ENCODE measurements at regions not wholly inside any gene's neighbourhood (a gene's known extent, or its start where the extent isn't known, plus 50 kb on each side); places are given as distances from the start of the nearest gene placed in this dataset.

- peak; percentile 71 for DNase-seq (ENCODE audit: extremely low spot score)
Measured at GRCh38 chr21:28516991-28517592, 475.6 kb downstream of the LTN1 start.

GRCh38 chr21:28516021-28516420 is 476.7 kb downstream of the LTN1 start:
- POLR2A ChIA-PET: no interaction called here
- TF ChIP-seq L3MBTL2 (conservative IDR thresholded peaks at IDR 0.05) (no peak), LEF1 (IDR thresholded peaks at IDR 0.05; ENCODE audit: borderline replicate concordance) (no peak), PKNOX1 (IDR thresholded peaks at IDR 0.05) (no peak)
- CTCF ChIA-PET: interaction anchor here (0.7 to 1.8 kb wide), 2 partner anchors 229 to 232 kb away, joined by 3 to 6 read pairs; no protein-coding TSS in a partner anchor
- no peak for DNase-seq (ENCODE audit: extremely low spot score)

More at GRCh38 chr21:28516991-28517592, 475.6 kb downstream of the LTN1 start:
- no peak for TF ChIP-seq FOXK2 (IDR thresholded peaks at IDR 0.05)
- TF ChIP-seq ELF4 (IDR thresholded peaks at IDR 0.05): no peak
- no peak for TF ChIP-seq TARDBP (IDR thresholded peaks at IDR 0.05)
- TF ChIP-seq HDGF (IDR thresholded peaks at IDR 0.05; ENCODE audit: borderline replicate concordance): no peak
- TF ChIP-seq NFRKB (IDR thresholded peaks at IDR 0.05): no peak
- TF ChIP-seq SUZ12 (IDR thresholded peaks at IDR 0.05): no peak
- no peak for TF ChIP-seq PKNOX1 (IDR thresholded peaks at IDR 0.05)
- no peak for TF ChIP-seq ZNF384 (IDR thresholded peaks at IDR 0.05)
- TF ChIP-seq FOXM1 (IDR thresholded peaks at IDR 0.05; ENCODE audit: borderline replicate concordance): no peak
- no peak for TF ChIP-seq L3MBTL2 (conservative IDR thresholded peaks at IDR 0.05)
- no peak for TF ChIP-seq LEF1 (IDR thresholded peaks at IDR 0.05; ENCODE audit: borderline replicate concordance)
- no peak for TF ChIP-seq BHLHE40 (IDR thresholded peaks at IDR 0.05; ENCODE audit: borderline replicate concordance)
- no peak for TF ChIP-seq CTBP1 (IDR thresholded peaks at IDR 0.05; ENCODE audit: borderline replicate concordance)
- no peak for TF ChIP-seq ARNT (IDR thresholded peaks at IDR 0.05)
- ChIA-PET POLR2A (no interaction called here), CTCF (interaction anchor here (1.8 kb wide), 1 partner anchor 228 kb away, joined by 6 read pairs; no protein-coding TSS in a partner anchor)

- no peak for DNase-seq (ENCODE audit: extremely low spot score)
- ChIA-PET POLR2A (no interaction called here), CTCF (no interaction called here)
- TF ChIP-seq L3MBTL2 (conservative IDR thresholded peaks at IDR 0.05): no peak
- TF ChIP-seq HDGF (IDR thresholded peaks at IDR 0.05; ENCODE audit: borderline replicate concordance): no peak
- TF ChIP-seq FOXM1 (IDR thresholded peaks at IDR 0.05; ENCODE audit: borderline replicate concordance): no peak
- TF ChIP-seq FOXA1 (IDR thresholded peaks at IDR 0.05): no peak
- TF ChIP-seq LEF1 (IDR thresholded peaks at IDR 0.05; ENCODE audit: borderline replicate concordance): no peak
- no peak for TF ChIP-seq TARDBP (IDR thresholded peaks at IDR 0.05)
- no peak for TF ChIP-seq NFRKB (IDR thresholded peaks at IDR 0.05)
- no peak for TF ChIP-seq PKNOX1 (IDR thresholded peaks at IDR 0.05)
- no peak for TF ChIP-seq ARNT (IDR thresholded peaks at IDR 0.05)
- TF ChIP-seq ZNF384 (IDR thresholded peaks at IDR 0.05): no peak
- no peak for TF ChIP-seq CTBP1 (IDR thresholded peaks at IDR 0.05; ENCODE audit: borderline replicate concordance)
- TF ChIP-seq SP1 (IDR thresholded peaks at IDR 0.05): no peak
- TF ChIP-seq SUZ12 (IDR thresholded peaks at IDR 0.05): no peak
- no peak for TF ChIP-seq BHLHE40 (IDR thresholded peaks at IDR 0.05; ENCODE audit: borderline replicate concordance)
- TF ChIP-seq FOXK2 (IDR thresholded peaks at IDR 0.05): no peak
- TF ChIP-seq ELF4 (IDR thresholded peaks at IDR 0.05): no peak
Measured at GRCh38 chr21:28513428-28513827, 479.2 kb downstream of the LTN1 start.

GRCh38 chr21:28509031-28509430 is 483.6 kb downstream of the LTN1 start:
- TF ChIP-seq ZNF384 (IDR thresholded peaks at IDR 0.05) (no peak), FOXA1 (IDR thresholded peaks at IDR 0.05) (no peak), HDGF (IDR thresholded peaks at IDR 0.05; ENCODE audit: borderline replicate concordance) (no peak), FOXK2 (IDR thresholded peaks at IDR 0.05) (no peak), ARNT (IDR thresholded peaks at IDR 0.05) (no peak), ELF4 (IDR thresholded peaks at IDR 0.05) (no peak)
- POLR2A ChIA-PET: no interaction called here
- DNase-seq (ENCODE audit: extremely low spot score): no peak
- CTCF ChIA-PET: no interaction called here

- TF ChIP-seq ZNF384 (IDR thresholded peaks at IDR 0.05) (no peak), FOXA1 (IDR thresholded peaks at IDR 0.05) (no peak), LEF1 (IDR thresholded peaks at IDR 0.05; ENCODE audit: borderline replicate concordance) (no peak), BHLHE40 (IDR thresholded peaks at IDR 0.05; ENCODE audit: borderline replicate concordance) (no peak), L3MBTL2 (conservative IDR thresholded peaks at IDR 0.05) (no peak), PKNOX1 (IDR thresholded peaks at IDR 0.05) (no peak), ELF4 (IDR thresholded peaks at IDR 0.05) (no peak), CTBP1 (IDR thresholded peaks at IDR 0.05; ENCODE audit: borderline replicate concordance) (no peak), HDGF (IDR thresholded peaks at IDR 0.05; ENCODE audit: borderline replicate concordance) (no peak), NFRKB (IDR thresholded peaks at IDR 0.05) (no peak), FOXK2 (IDR thresholded peaks at IDR 0.05) (no peak), SP1 (IDR thresholded peaks at IDR 0.05) (no peak), TARDBP (IDR thresholded peaks at IDR 0.05) (no peak), ARNT (IDR thresholded peaks at IDR 0.05) (no peak)
- ChIA-PET POLR2A (no interaction called here), CTCF (no interaction called here)
- no peak for DNase-seq (ENCODE audit: extremely low spot score)
Measured at GRCh38 chr21:28508126-28508525, 484.6 kb downstream of the LTN1 start.

- ChIA-PET POLR2A (no interaction called here), CTCF (no interaction called here)
- DNase-seq (ENCODE audit: extremely low spot score): no peak
- TF ChIP-seq L3MBTL2 (conservative IDR thresholded peaks at IDR 0.05) (no peak), FOXM1 (IDR thresholded peaks at IDR 0.05; ENCODE audit: borderline replicate concordance) (no peak), TARDBP (IDR thresholded peaks at IDR 0.05) (no peak), FOXK2 (IDR thresholded peaks at IDR 0.05) (no peak), SUZ12 (IDR thresholded peaks at IDR 0.05) (no peak), ELF4 (IDR thresholded peaks at IDR 0.05) (no peak), PKNOX1 (IDR thresholded peaks at IDR 0.05) (no peak), SP1 (IDR thresholded peaks at IDR 0.05) (no peak), BHLHE40 (IDR thresholded peaks at IDR 0.05; ENCODE audit: borderline replicate concordance) (no peak), CTBP1 (IDR thresholded peaks at IDR 0.05; ENCODE audit: borderline replicate concordance) (no peak), NFRKB (IDR thresholded peaks at IDR 0.05) (no peak), FOXA1 (IDR thresholded peaks at IDR 0.05) (no peak)
Measured at GRCh38 chr21:28496517-28496916, 496.2 kb downstream of the LTN1 start.

Data from HEK293T (cell line).